H1 (cell line): ENCODE measurements at regions not wholly inside any gene's neighbourhood (a gene's known extent, or its start where the extent isn't known, plus 50 kb on each side); places are given as distances from the start of the nearest gene placed in this dataset.

ENCODE experiments used
- EZH2 ChIP-seq: fragments of 200-600 bp; sonication (generic); IDR thresholded peaks from 2 replicates; pipeline ENCODE4 v1.7.1; 2012; ENCODE audit warnings: low read depth, mild to moderate bottlenecking, moderate library complexity, low read length, inconsistent platforms; ENCODE audit not compliant: severe bottlenecking

DNA sequence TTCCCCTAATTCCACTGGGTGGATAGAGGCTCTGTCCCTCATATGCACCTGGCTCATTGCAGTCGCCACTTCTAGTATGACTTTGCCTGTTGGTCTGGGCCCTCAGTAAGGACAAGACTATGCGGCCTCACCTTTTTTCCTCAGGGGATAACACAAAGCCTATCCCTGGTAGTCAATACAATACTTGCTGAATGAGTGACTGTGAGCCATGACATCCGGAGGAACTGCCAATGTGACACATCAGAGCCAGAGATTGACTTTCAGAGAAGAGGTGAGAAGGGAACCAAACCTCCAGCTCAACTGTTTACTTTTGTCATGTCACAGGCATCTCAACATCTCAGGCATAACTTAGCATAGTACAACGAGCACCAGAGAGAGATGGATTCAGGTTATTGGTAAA, 371.3 kb downstream of the DMRT2 start (continued):
- TF ChIP-seq EZH2 = no peak
